ENCODE measurements at regions not wholly inside any gene's neighbourhood (a gene's known extent, or its start where the extent isn't known, plus 50 kb on each side); places are given as distances from the start of the nearest gene placed in this dataset.

DNA sequence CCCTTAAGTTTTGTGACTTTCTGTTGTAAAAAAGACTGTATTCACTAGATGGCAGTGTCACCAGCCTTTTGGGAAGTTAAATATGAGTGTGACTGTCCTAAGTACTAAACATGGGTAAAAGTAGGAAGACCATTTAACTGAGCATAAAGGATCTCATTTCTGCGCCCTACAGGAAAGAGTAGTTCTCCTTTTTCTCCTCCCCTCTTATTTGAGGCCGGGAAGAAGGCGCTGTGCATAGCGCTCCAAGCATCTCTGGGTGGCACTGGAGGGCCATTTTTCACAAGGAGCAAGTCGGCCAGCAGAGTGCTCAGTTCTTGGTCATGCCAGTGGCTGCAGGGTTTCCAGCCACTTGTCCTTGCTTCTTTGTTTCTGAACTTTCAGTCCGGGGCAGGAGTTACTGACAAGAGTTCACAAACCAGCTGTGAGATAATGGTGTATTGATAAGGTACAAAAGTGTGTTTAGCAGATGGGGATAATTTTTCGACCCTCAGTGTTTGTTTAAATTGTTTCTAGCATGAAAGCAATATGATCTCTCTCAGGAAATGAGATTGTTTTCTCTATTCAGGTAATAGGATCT is 227.6 kb upstream of the DMRT1 start:
- Histone ChIP-seq H3K79me2 (ENCODE audit: control insufficient read depth, insufficient read depth, low read length) (no peaks in the 10 kb centered on the region), H3K4me1 (ENCODE audit: control insufficient read depth, extremely low read depth, insufficient read depth, low read length) (peaks cover 11% of the 10 kb centered on the region), H3K9ac (replicated peaks; ENCODE audit: extremely low read depth, insufficient read depth, low read length) (no peak overlapping the region), H3K4me3 (replicated peaks in 1 of 3; ENCODE audit: insufficient read depth in 1 of 3, low read depth in 1 of 3, low read length in 3 of 3) (no peak overlapping the region), H3K27me3 (ENCODE audit: control insufficient read depth in 2 of 2, insufficient read depth in 2 of 2, low read length in 2 of 2) (no peaks in the 10 kb centered on the region), H3K4me2 (ENCODE audit: insufficient read depth, low read length) (peak overlapping the region; percentile 44), H3K9me1 (replicated peaks; ENCODE audit: control insufficient read depth, extremely low read depth, insufficient read depth, low read length) (no peaks in the 10 kb centered on the region), H3K27ac (ENCODE audit: insufficient read depth, low read depth, low read length) (peak overlapping the region; percentile 2), H2AFZ (ENCODE audit: low read depth, low read length) (peak overlapping the region; percentile 2), H3K36me3 (ENCODE audit: control insufficient read depth in 2 of 2, extremely low read depth in 1 of 2, insufficient read depth in 2 of 2, low read length in 2 of 2) (no peaks in the 10 kb centered on the region), H3K9me3 (replicated peaks; ENCODE audit: control insufficient read depth, insufficient read depth, low read length) (no peaks in the 10 kb centered on the region), H4K20me1 (replicated peaks; ENCODE audit: control insufficient read depth, extremely low read depth, insufficient read depth, low read length) (no peaks in the 10 kb centered on the region)
- dilution Hi-C loops (cut with MboI; ENCODE audit: extremely low pct_ligation_motif_present, low sequenced_read_pairs) (loop anchor here (25.0 kb wide), 1 partner anchor 148 kb away; no protein-coding TSS in a partner anchor), intact Hi-C loops (cut with micrococcal nuclease) (loop anchor here (1.0 to 5.0 kb wide), 13 partner anchors 13 to 395 kb away; no protein-coding TSS in a partner anchor)
- no TSS peak for BruUV-seq (replicated peaks)
- TF ChIP-seq FOS (IDR thresholded peaks at IDR 0.05; ENCODE audit: borderline replicate concordance, insufficient read depth, low read length) (no peak), CTCF (IDR thresholded peaks at IDR 0.05; ENCODE audit: extremely low read depth in 1 of 2, insufficient read depth in 1 of 2, low read depth in 1 of 2, low read length in 2 of 2) (peak; percentile 82 to 92)
- CTCF ChIA-PET: interaction anchor here (0.6 to 3.4 kb wide), 12 partner anchors 12 to 396 kb away, joined by 3 to 23 read pairs (median 4); no protein-coding TSS in a partner anchor
- POLR2A ChIA-PET: no interaction called here
- peak; percentile 95 for DNase-seq (ENCODE audit: low read depth, low spot score)
- peak; percentile 92 for FAIRE-seq

GRCh38 chr9:614431-614830 is 227.1 kb upstream of the DMRT1 start:
- peak; percentile 77 for FAIRE-seq
- Histone ChIP-seq H3K4me1 (ENCODE audit: control insufficient read depth, extremely low read depth, insufficient read depth, low read length) (peaks cover 11% of the 10 kb centered on the region), H3K79me2 (ENCODE audit: control insufficient read depth, insufficient read depth, low read length) (no peaks in the 10 kb centered on the region), H4K20me1 (replicated peaks; ENCODE audit: control insufficient read depth, extremely low read depth, insufficient read depth, low read length) (no peaks in the 10 kb centered on the region), H2AFZ (ENCODE audit: low read depth, low read length) (peak overlapping the region; percentile 60), H3K9me3 (replicated peaks; ENCODE audit: control insufficient read depth, insufficient read depth, low read length) (no peaks in the 10 kb centered on the region), H3K9ac (replicated peaks; ENCODE audit: extremely low read depth, insufficient read depth, low read length) (no peak overlapping the region), H3K36me3 (ENCODE audit: control insufficient read depth in 2 of 2, extremely low read depth in 1 of 2, insufficient read depth in 2 of 2, low read length in 2 of 2) (no peaks in the 10 kb centered on the region), H3K27me3 (ENCODE audit: control insufficient read depth in 2 of 2, insufficient read depth in 2 of 2, low read length in 2 of 2) (no peaks in the 10 kb centered on the region), H3K9me1 (replicated peaks; ENCODE audit: control insufficient read depth, extremely low read depth, insufficient read depth, low read length) (no peaks in the 10 kb centered on the region), H3K4me2 (ENCODE audit: insufficient read depth, low read length) (peak overlapping the region; percentile 44), H3K27ac (ENCODE audit: insufficient read depth, low read depth, low read length) (peak overlapping the region; percentile 2), H3K4me3 (replicated peaks in 1 of 3; ENCODE audit: insufficient read depth in 1 of 3, low read depth in 1 of 3, low read length in 3 of 3) (no peak overlapping the region)
- dilution Hi-C loops (cut with MboI; ENCODE audit: extremely low pct_ligation_motif_present, low sequenced_read_pairs): loop anchor here (25.0 kb wide), 1 partner anchor 148 kb away; no protein-coding TSS in a partner anchor
- intact Hi-C loops (cut with micrococcal nuclease): loop anchor here (1.0 to 5.0 kb wide), 9 partner anchors 14 to 395 kb away; no protein-coding TSS in a partner anchor
- POLR2A ChIA-PET: no interaction called here
- no TSS peak for BruUV-seq (replicated peaks)
- DNase-seq (ENCODE audit: low read depth, low spot score): no peak
- TF ChIP-seq POLR2AphosphoS5 (IDR thresholded peaks at IDR 0.05; ENCODE audit: insufficient read depth, low read depth, low read length): peak; percentile 24
- TF ChIP-seq EZH2 (IDR thresholded peaks at IDR 0.05; ENCODE audit: borderline replicate concordance, low read depth, low read length, severe bottlenecking): no peak
- peak; percentile 37 for TF ChIP-seq POLR2A (IDR thresholded peaks at IDR 0.05; ENCODE audit: low read depth, low read length)
- peak; percentile 26 for TF ChIP-seq MYC (IDR thresholded peaks at IDR 0.05; ENCODE audit: low read depth, low read length)
- TF ChIP-seq, protein P1, sequence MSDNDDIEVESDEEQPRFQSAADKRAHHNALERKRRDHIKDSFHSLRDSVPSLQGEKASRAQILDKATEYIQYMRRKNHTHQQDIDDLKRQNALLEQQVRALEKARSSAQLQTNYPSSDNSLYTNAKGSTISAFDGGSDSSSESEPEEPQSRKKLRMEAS (IDR thresholded peaks at IDR 0.05; ENCODE audit: insufficient read depth, insufficient read length): no peak
- no peak for TF ChIP-seq JUN (IDR thresholded peaks at IDR 0.05; ENCODE audit: borderline replicate concordance, insufficient read depth, insufficient read length, low read depth)
- CTCF ChIA-PET: interaction anchor here (0.6 to 3.4 kb wide), 6 partner anchors 92 to 150 kb away, joined by 3 to 23 read pairs (median 4); no protein-coding TSS in a partner anchor

Measured in endothelial cell of umbilical vein (primary cell).